BE2C (cell line): ENCODE measurements at regions not wholly inside any gene's neighbourhood (a gene's known extent, or its start where the extent isn't known, plus 50 kb on each side); places are given as distances from the start of the nearest gene placed in this dataset.

Experiments used
- DNase-seq: peaks from one replicate; pipeline ENCODE4 v3.0.0-alpha.2; 2020
- H3K27me3 ChIP-seq: fragments of 250-450 bp; sonication (Bioruptor Pico); 2 replicates; pipeline ENCODE4 v1.5.1; 2020; ENCODE audit warnings: mild to moderate bottlenecking
- H3K36me3 ChIP-seq: fragments of 250-450 bp; sonication (Bioruptor Pico); 2 replicates; pipeline ENCODE4 v1.5.1; 2020; ENCODE audit warnings: mild to moderate bottlenecking
- H3K4me1 ChIP-seq: fragments of 250-450 bp; sonication (Bioruptor Pico); 2 replicates; pipeline ENCODE4 v1.5.1; 2020
- H3K4me3 ChIP-seq: 2 replicates; pipeline ENCODE4 v1.5.1; 2011; ENCODE audit warnings: low read depth, low read length
- H3K9me3 ChIP-seq: fragments of 250-450 bp; sonication (Bioruptor Pico); 2 replicates; pipeline ENCODE4 v1.5.1; 2020
- CTCF ChIP-seq: IDR thresholded peaks from 2 replicates; pipeline ENCODE4 v1.5.1; 2012; ENCODE audit warnings: mild to moderate bottlenecking, low read depth, low read length

GRCh38 chr4:101400096-101400495 lies 52.8 kb upstream of the PPP3CA start:
- H3K4me1 ChIP-seq = no peaks in the 10 kb centered on the region
- DNase-seq = no peak
- no peaks in the 10 kb centered on the region for H3K36me3 ChIP-seq
- no peaks in the 10 kb centered on the region for H3K9me3 ChIP-seq
- no peak overlapping the region for H3K4me3 ChIP-seq
- no peak for TF ChIP-seq CTCF
- H3K27me3 ChIP-seq = no peaks in the 10 kb centered on the region

GRCh38 chr4:101398807-101399206 lies 51.5 kb upstream of the PPP3CA start:
- Histone ChIP-seq H3K27me3 (no peaks in the 10 kb centered on the region), H3K4me1 (no peaks in the 10 kb centered on the region), H3K9me3 (no peaks in the 10 kb centered on the region), H3K4me3 (no peak overlapping the region), H3K36me3 (no peaks in the 10 kb centered on the region)
- no peak for TF ChIP-seq CTCF
- no peak for DNase-seq
